HEK293 (cell line): ENCODE measurements at regions not wholly inside any gene's neighbourhood (a gene's known extent, or its start where the extent isn't known, plus 50 kb on each side); places are given as distances from the start of the nearest gene placed in this dataset.

Experiments used
- REPIN1 ChIP-seq: fragments of 450-650 bp; formaldehyde crosslinking; IDR thresholded peaks from 2 replicates; pipeline ENCODE4 v1.5.1; 2017; ENCODE audit warnings: missing biosample characterization, missing genetic modification characterization, low read depth
- ZFP37 ChIP-seq: fragments of 450-650 bp; formaldehyde crosslinking; IDR thresholded peaks from 2 replicates; pipeline ENCODE4 v1.5.1; 2016; ENCODE audit warnings: missing biosample characterization, missing genetic modification characterization
- ZNF747 ChIP-seq: fragments of 450-650 bp; formaldehyde crosslinking; IDR thresholded peaks from 2 replicates; pipeline ENCODE4 v1.5.1; 2016; ENCODE audit warnings: missing biosample characterization, missing genetic modification characterization

DNA sequence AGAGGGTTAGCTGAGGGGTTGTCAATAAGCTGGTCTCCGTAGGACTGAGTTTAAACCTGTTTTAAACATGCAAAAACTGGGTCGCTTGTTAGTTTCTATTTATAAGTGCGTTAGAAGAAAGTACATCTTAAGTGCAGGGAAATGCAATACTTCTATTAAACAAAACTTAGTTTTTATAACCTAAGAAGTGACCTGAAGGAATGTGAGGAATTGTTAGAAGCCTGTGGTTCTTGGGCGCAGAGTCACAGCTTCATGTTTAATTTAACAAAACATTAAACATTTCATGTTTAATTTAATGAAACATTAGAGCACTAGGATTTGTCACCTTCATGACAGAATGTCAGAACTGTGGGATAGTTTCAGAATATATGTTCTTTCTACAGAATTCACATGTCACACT is 469.2 kb upstream of the WWC1 start:
- TF ChIP-seq ZNF747 (tag by site-specific recombination): no peak
- no peak for TF ChIP-seq ZFP37 (tag by site-specific recombination)
- TF ChIP-seq REPIN1 (tag by site-specific recombination): no peak
